ENCODE measurements at regions not wholly inside any gene's neighbourhood (a gene's known extent, or its start where the extent isn't known, plus 50 kb on each side); places are given as distances from the start of the nearest gene placed in this dataset.

DNA sequence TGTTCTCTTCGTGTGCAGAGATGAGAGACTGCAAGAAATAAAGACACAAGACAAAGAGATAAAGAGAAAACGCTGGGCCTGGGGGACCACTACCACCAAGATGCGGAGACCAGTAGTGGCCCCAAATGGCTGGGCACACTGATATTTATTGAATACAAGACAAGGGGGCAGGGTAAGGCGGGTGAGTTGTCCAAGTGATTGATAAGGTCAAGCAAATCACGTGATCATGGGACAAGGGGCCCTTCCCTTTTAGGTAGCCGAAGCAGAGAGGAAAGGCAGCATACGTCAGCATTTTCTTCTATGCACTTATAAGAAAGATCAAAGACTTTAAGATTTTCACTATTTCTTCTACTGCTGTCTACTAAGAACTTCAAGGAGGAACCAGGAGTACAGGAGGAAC is 762.1 kb downstream of the TNS3 start:
- POLR2A ChIA-PET = no interaction called here
- no peak for DNase-seq (ENCODE audit: extremely low spot score)
- TF ChIP-seq CTBP1 (IDR thresholded peaks at IDR 0.05; ENCODE audit: borderline replicate concordance) (no peak), ZNF384 (IDR thresholded peaks at IDR 0.05) (no peak), FOXM1 (IDR thresholded peaks at IDR 0.05; ENCODE audit: borderline replicate concordance) (no peak), LEF1 (IDR thresholded peaks at IDR 0.05; ENCODE audit: borderline replicate concordance) (no peak), SP1 (IDR thresholded peaks at IDR 0.05) (no peak), FOXK2 (IDR thresholded peaks at IDR 0.05) (no peak), HDGF (IDR thresholded peaks at IDR 0.05; ENCODE audit: borderline replicate concordance) (no peak), BHLHE40 (IDR thresholded peaks at IDR 0.05; ENCODE audit: borderline replicate concordance) (no peak)
- TF ChIP-seq, protein P1, sequence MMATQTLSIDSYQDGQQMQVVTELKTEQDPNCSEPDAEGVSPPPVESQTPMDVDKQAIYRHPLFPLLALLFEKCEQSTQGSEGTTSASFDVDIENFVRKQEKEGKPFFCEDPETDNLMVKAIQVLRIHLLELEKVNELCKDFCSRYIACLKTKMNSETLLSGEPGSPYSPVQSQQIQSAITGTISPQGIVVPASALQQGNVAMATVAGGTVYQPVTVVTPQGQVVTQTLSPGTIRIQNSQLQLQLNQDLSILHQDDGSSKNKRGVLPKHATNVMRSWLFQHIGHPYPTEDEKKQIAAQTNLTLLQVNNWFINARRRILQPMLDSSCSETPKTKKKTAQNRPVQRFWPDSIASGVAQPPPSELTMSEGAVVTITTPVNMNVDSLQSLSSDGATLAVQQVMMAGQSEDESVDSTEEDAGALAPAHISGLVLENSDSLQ (IDR thresholded peaks at IDR 0.05) = no peak
- CTCF ChIA-PET = no interaction called here

DNA sequence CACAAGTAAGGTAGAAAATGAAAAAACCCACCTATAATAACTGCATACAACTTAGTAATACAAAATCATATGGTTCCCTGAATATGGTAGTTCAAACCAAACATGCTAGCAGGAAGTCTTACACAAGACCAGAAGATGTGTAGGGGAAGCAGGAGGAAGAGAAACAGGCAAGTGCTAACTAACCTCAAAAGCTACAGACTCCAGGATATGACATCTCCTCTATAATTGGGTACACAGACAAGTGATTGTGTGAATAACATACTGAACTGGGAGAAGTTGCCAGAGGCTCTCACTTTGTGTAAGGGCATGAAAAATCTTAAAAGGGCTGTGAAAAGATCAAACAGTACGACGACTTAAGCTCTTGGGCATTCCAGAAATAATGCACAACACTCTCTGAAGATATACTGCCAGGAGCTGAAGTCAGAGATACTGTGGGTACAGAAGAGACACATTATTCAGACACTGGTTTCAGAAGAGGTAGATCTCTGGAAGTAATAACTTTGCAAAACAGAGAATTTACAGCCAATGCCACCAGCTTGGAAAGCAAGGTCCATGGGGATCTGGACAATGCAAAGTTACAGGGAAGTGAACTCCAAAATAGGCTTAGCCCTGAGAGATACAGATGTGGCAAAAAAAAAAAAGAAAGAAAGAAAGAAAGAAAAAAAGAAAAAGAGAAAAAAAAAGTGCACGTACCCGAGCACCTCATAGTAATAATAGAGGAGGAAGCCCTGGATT is 767.2 kb downstream of the TNS3 start:
- no peak for DNase-seq (ENCODE audit: extremely low spot score)
- TF ChIP-seq ZNF384 (IDR thresholded peaks at IDR 0.05) (no peak), HDGF (IDR thresholded peaks at IDR 0.05; ENCODE audit: borderline replicate concordance) (no peak), TARDBP (IDR thresholded peaks at IDR 0.05) (no peak), ARNT (IDR thresholded peaks at IDR 0.05) (no peak), FOXM1 (IDR thresholded peaks at IDR 0.05; ENCODE audit: borderline replicate concordance) (no peak), NFRKB (IDR thresholded peaks at IDR 0.05) (no peak), LEF1 (IDR thresholded peaks at IDR 0.05; ENCODE audit: borderline replicate concordance) (no peak), ELF4 (IDR thresholded peaks at IDR 0.05) (no peak), L3MBTL2 (conservative IDR thresholded peaks at IDR 0.05) (no peak), CTBP1 (IDR thresholded peaks at IDR 0.05; ENCODE audit: borderline replicate concordance) (no peak), BHLHE40 (IDR thresholded peaks at IDR 0.05; ENCODE audit: borderline replicate concordance) (no peak), FOXA1 (IDR thresholded peaks at IDR 0.05) (no peak), FOXK2 (IDR thresholded peaks at IDR 0.05) (no peak), SP1 (IDR thresholded peaks at IDR 0.05) (no peak), SUZ12 (IDR thresholded peaks at IDR 0.05) (no peak)
- TF ChIP-seq, protein P1 (IDR thresholded peaks at IDR 0.05) = no peak
- ChIA-PET CTCF (no interaction called here), POLR2A (no interaction called here)

DNA sequence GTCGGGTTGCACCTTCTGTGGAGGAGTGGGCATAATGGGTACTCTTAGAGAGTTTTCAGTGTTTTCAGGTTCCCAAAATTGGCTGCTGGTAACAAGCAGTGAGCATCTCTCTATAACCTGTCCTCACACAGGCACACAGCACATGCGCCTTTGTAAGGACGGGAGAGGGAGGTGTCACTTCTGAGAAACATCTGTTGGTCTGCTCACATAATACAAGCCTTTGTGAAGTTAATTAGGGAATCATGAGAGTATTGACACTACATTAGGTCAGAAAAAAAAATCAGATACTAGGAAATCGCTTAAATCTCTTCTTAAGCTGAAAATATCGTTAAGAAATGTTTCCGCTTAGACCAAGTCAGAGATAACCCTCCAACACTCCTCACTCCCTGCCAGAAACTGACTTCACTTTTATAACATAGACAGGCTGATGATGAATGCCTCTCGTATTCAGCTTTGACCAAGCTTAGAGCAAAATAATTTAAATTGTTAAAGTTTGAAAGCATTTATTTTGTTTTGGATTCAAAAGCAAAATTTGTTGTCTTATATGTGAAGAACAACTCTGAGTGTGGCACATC is 769.7 kb downstream of the TNS3 start:
- no peak for DNase-seq (ENCODE audit: extremely low spot score)
- CTCF ChIA-PET = no interaction called here
- POLR2A ChIA-PET = no interaction called here
- no peak for TF ChIP-seq LEF1 (IDR thresholded peaks at IDR 0.05; ENCODE audit: borderline replicate concordance)
- no peak for TF ChIP-seq ZNF384 (IDR thresholded peaks at IDR 0.05)
- no peak for TF ChIP-seq HDGF (IDR thresholded peaks at IDR 0.05; ENCODE audit: borderline replicate concordance)
- TF ChIP-seq BHLHE40 (IDR thresholded peaks at IDR 0.05; ENCODE audit: borderline replicate concordance) = no peak
- TF ChIP-seq FOXA1 (IDR thresholded peaks at IDR 0.05) = no peak
- no peak for TF ChIP-seq NFRKB (IDR thresholded peaks at IDR 0.05)
- no peak for TF ChIP-seq SP1 (IDR thresholded peaks at IDR 0.05)
- no peak for TF ChIP-seq FOXM1 (IDR thresholded peaks at IDR 0.05; ENCODE audit: borderline replicate concordance)
- no peak for TF ChIP-seq CTBP1 (IDR thresholded peaks at IDR 0.05; ENCODE audit: borderline replicate concordance)
- no peak for TF ChIP-seq L3MBTL2 (conservative IDR thresholded peaks at IDR 0.05)
- no peak for TF ChIP-seq SUZ12 (IDR thresholded peaks at IDR 0.05)
- no peak for TF ChIP-seq FOXK2 (IDR thresholded peaks at IDR 0.05)

DNA sequence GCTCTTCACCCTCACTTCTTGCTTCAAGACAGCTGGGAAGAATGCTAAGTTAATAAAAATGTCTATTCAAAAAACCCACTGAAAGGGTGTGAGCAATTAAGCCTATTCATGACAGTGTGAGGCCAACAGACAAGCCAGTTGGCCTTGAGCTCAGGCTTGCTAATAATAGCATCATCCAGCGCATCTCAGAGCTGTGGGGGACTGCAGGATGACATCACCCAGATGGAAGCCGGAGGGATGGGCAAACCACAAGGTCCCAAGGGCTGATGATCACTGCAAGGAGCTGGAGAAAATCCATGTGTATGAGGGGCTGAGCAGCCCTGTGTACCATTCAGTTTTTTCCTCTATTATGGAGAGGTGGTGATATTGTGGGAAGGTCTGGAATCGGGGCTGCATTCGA is 770.4 kb downstream of the TNS3 start:
- POLR2A ChIA-PET = no interaction called here
- CTCF ChIA-PET = interaction anchor here (0.5 kb wide), 1 partner anchor 889 kb away, joined by 3 read pairs; no protein-coding TSS in a partner anchor
- TF ChIP-seq TARDBP (IDR thresholded peaks at IDR 0.05) = no peak
- TF ChIP-seq ZNF384 (IDR thresholded peaks at IDR 0.05) = no peak
- no peak for TF ChIP-seq FOXM1 (IDR thresholded peaks at IDR 0.05; ENCODE audit: borderline replicate concordance)
- TF ChIP-seq FOXA1 (IDR thresholded peaks at IDR 0.05) = no peak
- TF ChIP-seq FOXK2 (IDR thresholded peaks at IDR 0.05) = no peak
- TF ChIP-seq NFRKB (IDR thresholded peaks at IDR 0.05) = no peak
- TF ChIP-seq CTBP1 (IDR thresholded peaks at IDR 0.05; ENCODE audit: borderline replicate concordance) = no peak
- no peak for TF ChIP-seq ARNT (IDR thresholded peaks at IDR 0.05)
- TF ChIP-seq BHLHE40 (IDR thresholded peaks at IDR 0.05; ENCODE audit: borderline replicate concordance) = no peak
- no peak for TF ChIP-seq HDGF (IDR thresholded peaks at IDR 0.05; ENCODE audit: borderline replicate concordance)
- no peak for TF ChIP-seq L3MBTL2 (conservative IDR thresholded peaks at IDR 0.05)
- TF ChIP-seq LEF1 (IDR thresholded peaks at IDR 0.05; ENCODE audit: borderline replicate concordance) = no peak
- no peak for TF ChIP-seq SP1 (IDR thresholded peaks at IDR 0.05)
- TF ChIP-seq ELF4 (IDR thresholded peaks at IDR 0.05) = no peak
- TF ChIP-seq, protein P1 (IDR thresholded peaks at IDR 0.05) = no peak
- TF ChIP-seq SUZ12 (IDR thresholded peaks at IDR 0.05) = no peak
- no peak for DNase-seq (ENCODE audit: extremely low spot score)

DNA sequence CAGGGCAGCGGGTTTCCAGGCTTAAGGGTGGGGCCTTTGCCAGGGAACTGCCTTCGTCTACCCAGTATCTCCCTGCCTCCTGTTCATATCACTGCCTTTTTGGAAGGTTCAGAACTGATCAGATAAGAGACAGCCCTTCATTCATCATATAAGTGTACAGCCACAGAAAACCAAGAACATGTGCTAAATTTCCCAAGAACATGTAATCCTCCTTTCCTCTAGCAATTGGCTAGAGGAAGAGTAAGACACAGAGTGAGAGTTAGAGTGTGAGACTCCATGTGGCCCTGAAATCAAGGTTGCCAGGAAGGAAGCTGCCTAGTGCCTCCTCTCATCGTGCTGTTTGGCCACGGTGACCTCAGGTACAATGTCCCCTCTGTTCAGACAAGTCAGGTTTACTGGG is 770.9 kb downstream of the TNS3 start:
- CTCF ChIA-PET = interaction anchor here (0.5 kb wide), 1 partner anchor 888 kb away, joined by 3 read pairs; no protein-coding TSS in a partner anchor

More for the DNA sequence above, 770.9 kb downstream of the TNS3 start:
- no peak for DNase-seq (ENCODE audit: extremely low spot score)
- TF ChIP-seq FOXA1 (IDR thresholded peaks at IDR 0.05) (no peak), ARNT (IDR thresholded peaks at IDR 0.05) (no peak), FOXK2 (IDR thresholded peaks at IDR 0.05) (no peak), HDGF (IDR thresholded peaks at IDR 0.05; ENCODE audit: borderline replicate concordance) (no peak), NFRKB (IDR thresholded peaks at IDR 0.05) (no peak), ZNF384 (IDR thresholded peaks at IDR 0.05) (no peak), LEF1 (IDR thresholded peaks at IDR 0.05; ENCODE audit: borderline replicate concordance) (no peak), L3MBTL2 (conservative IDR thresholded peaks at IDR 0.05) (no peak), BHLHE40 (IDR thresholded peaks at IDR 0.05; ENCODE audit: borderline replicate concordance) (no peak), SP1 (IDR thresholded peaks at IDR 0.05) (no peak), ELF4 (IDR thresholded peaks at IDR 0.05) (no peak)
- TF ChIP-seq, protein P1 (IDR thresholded peaks at IDR 0.05) = no peak
- POLR2A ChIA-PET = no interaction called here

All from HEK293T (cell line).